Lower lobe of right lung (tissue), 2 donors: ENCODE measurements at regions not wholly inside any gene's neighbourhood (a gene's known extent, or its start where the extent isn't known, plus 50 kb on each side); places are given as distances from the start of the nearest gene placed in this dataset.

Source experiments
- ATAC-seq, 2 donors: fragments of 200-7000 bp; cut with Tn5 transposase; one replicate each; pipeline ENCODE4 v1.9.1; 2020 to 2022; ENCODE audit warnings: mild to moderate bottlenecking in 2 of 2, moderate library complexity in 2 of 2
- DNase-seq: peaks from one replicate; pipeline ENCODE4 v3.0.0-alpha.2; 2020
- H3K27ac ChIP-seq: fragments of 200-600 bp; one replicate; pipeline ENCODE4 v1.8.0; 2022
- H3K27me3 ChIP-seq: fragments of 200-600 bp; one replicate; pipeline ENCODE4 v1.8.0; 2022; ENCODE audit warnings: low read depth
- H3K36me3 ChIP-seq: fragments of 200-600 bp; one replicate; pipeline ENCODE4 v1.8.0; 2022; ENCODE audit warnings: mild to moderate bottlenecking
- H3K4me1 ChIP-seq: fragments of 200-600 bp; one replicate; pipeline ENCODE4 v1.8.0; 2022
- H3K4me3 ChIP-seq: fragments of 200-600 bp; one replicate; pipeline ENCODE4 v1.8.0; 2022; ENCODE audit warnings: mild to moderate bottlenecking
- H3K9me3 ChIP-seq: fragments of 200-600 bp; one replicate; pipeline ENCODE4 v1.8.0; 2022
- intact Hi-C: fragments of 100-400 bp; cut with DNase I; formaldehyde crosslinking; loops from one replicate; pipeline ENCODE4 v1.11.0; 2022
- TF ChIP-seq, protein P1 (sequence below): fragments of 200-600 bp; IDR thresholded peaks from one replicate; pipeline ENCODE4 v1.8.0; 2022; ENCODE audit warnings: antibody characterized with exemption, mild to moderate bottlenecking
- donor health status: DM: no; HTN: yes; CAD: no; lungs with severe emphysema.

DNA sequence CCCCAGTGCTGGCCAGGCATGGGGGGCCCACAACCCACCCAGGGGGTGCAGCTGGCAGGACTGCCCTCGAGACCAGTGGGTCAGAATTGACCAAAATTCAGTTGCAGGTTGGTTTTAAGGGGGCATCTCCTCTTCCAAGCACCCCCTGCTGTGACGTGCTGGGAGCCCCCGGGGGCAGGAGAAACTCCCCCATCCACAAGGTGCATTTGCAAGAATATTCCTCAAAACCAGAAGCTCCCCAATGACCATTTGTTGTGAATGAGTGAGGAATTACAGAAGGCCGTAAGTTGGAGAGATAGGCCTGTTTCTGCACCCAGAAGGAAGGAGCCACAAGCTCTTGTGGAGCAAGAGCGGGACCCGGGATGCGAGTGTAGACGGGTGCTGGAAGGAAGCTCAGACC is 414.5 kb downstream of the BRD1 start:
- Histone ChIP-seq H3K4me3 (no peak overlapping the region), H3K4me1 (no peaks in the 10 kb centered on the region), H3K27me3 (peaks cover 10% of the 10 kb centered on the region), H3K9me3 (no peaks in the 10 kb centered on the region), H3K27ac (no peak overlapping the region), H3K36me3 (no peaks in the 10 kb centered on the region)
- TF ChIP-seq, protein P1, sequence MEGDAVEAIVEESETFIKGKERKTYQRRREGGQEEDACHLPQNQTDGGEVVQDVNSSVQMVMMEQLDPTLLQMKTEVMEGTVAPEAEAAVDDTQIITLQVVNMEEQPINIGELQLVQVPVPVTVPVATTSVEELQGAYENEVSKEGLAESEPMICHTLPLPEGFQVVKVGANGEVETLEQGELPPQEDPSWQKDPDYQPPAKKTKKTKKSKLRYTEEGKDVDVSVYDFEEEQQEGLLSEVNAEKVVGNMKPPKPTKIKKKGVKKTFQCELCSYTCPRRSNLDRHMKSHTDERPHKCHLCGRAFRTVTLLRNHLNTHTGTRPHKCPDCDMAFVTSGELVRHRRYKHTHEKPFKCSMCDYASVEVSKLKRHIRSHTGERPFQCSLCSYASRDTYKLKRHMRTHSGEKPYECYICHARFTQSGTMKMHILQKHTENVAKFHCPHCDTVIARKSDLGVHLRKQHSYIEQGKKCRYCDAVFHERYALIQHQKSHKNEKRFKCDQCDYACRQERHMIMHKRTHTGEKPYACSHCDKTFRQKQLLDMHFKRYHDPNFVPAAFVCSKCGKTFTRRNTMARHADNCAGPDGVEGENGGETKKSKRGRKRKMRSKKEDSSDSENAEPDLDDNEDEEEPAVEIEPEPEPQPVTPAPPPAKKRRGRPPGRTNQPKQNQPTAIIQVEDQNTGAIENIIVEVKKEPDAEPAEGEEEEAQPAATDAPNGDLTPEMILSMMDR = no peak
- ATAC-seq = no peak
- no peak for DNase-seq
- intact Hi-C loops = no loop called here

DNA sequence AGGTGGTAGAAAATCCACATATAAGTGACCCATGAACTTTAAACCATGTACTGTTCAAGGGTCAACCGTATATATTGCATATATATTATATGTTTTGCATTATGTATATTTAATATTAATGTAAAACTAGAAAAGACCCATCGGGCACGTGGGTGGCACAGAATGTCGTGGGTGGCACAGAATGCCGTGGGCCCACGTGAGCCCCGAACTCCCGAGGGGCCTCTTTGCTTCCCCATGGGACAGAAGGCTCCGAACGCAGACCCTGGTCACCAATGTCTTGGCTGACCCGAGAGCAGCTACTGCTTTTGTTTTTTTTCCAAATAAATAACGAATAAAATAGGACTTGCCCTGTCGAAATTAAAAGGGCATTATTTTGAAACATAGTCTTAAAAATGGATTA is 415.4 kb downstream of the BRD1 start:
- ATAC-seq (no peak), DNase-seq (no peak)
- H3K4me1 ChIP-seq = no peaks in the 10 kb centered on the region
- H3K9me3 ChIP-seq = no peaks in the 10 kb centered on the region
- H3K27ac ChIP-seq = no peak overlapping the region
- intact Hi-C loops = no loop called here
- TF ChIP-seq, protein P1 = no peak
- no peaks in the 10 kb centered on the region for H3K36me3 ChIP-seq
- no peak overlapping the region for H3K4me3 ChIP-seq
- H3K27me3 ChIP-seq = peaks cover 10% of the 10 kb centered on the region

DNA sequence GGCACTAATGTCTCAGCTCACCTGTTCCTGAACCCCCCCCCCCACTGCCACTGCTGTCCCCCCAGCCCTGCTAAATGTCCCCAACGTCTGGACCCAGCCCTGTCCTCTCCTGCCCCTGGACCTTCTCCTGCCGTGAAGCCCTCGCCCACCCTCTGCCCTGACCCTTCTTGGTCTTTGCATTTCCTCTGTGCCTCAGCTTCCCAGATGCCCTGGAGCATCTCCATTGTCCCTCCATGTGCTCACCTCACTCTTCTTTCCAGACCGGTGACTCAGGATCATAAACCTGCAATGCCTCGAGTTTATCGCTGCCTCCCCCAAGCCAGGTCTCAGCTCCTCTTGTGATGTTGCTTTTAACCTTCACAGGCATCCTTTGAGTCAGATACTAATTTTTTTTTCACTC is 416.4 kb downstream of the BRD1 start:
- peaks cover 10% of the 10 kb centered on the region for H3K27me3 ChIP-seq
- H3K36me3 ChIP-seq = no peaks in the 10 kb centered on the region
- DNase-seq = no peak
- no peak overlapping the region for H3K4me3 ChIP-seq
- TF ChIP-seq, protein P1 = no peak
- no peaks in the 10 kb centered on the region for H3K4me1 ChIP-seq
- intact Hi-C loops = no loop called here
- no peak overlapping the region for H3K27ac ChIP-seq
- H3K9me3 ChIP-seq = no peaks in the 10 kb centered on the region
- no peak for ATAC-seq

DNA sequence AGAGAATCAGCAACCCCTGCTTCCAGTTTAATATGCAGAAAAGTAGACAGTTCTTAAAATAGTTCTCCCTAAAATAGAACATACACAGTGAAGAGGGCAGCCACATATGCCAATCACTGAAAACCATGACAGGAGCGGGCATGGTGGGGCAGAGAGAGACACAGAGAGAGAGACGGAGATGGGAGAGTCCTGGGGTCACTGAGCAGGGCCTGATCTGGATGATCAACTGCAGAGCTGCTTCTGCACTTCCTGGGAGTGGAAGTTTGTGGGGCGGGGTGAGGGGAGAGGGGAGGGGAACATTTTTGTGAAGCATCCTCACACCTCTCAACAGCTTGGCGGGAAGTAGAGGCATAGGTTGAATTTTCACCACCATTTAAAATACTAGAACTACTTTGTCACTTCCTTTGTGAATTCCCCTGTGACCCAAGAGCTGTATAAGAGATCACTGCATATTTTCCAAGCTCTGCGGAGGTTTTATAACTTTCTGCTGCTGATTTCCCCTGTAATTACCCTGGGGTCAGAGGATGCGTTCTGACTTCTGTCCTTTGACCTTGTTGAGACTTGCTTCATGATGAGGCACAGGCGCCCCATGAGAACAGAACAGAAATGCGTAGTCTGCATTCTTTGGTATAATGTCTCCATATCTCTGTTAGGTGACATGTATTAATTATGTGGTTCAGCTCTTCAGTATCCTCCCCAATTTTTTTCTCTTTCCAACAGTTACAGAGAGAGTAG is 419.4 kb downstream of the BRD1 start:
- H3K27me3 ChIP-seq = peaks cover 11% of the 10 kb centered on the region
- H3K4me1 ChIP-seq = no peaks in the 10 kb centered on the region
- intact Hi-C loops = no loop called here
- no peaks in the 10 kb centered on the region for H3K9me3 ChIP-seq
- no peaks in the 10 kb centered on the region for H3K36me3 ChIP-seq
- DNase-seq (no peak), ATAC-seq (no peak)
- TF ChIP-seq, protein P1 = no peak
- no peak overlapping the region for H3K27ac ChIP-seq
- H3K4me3 ChIP-seq = no peak overlapping the region

DNA sequence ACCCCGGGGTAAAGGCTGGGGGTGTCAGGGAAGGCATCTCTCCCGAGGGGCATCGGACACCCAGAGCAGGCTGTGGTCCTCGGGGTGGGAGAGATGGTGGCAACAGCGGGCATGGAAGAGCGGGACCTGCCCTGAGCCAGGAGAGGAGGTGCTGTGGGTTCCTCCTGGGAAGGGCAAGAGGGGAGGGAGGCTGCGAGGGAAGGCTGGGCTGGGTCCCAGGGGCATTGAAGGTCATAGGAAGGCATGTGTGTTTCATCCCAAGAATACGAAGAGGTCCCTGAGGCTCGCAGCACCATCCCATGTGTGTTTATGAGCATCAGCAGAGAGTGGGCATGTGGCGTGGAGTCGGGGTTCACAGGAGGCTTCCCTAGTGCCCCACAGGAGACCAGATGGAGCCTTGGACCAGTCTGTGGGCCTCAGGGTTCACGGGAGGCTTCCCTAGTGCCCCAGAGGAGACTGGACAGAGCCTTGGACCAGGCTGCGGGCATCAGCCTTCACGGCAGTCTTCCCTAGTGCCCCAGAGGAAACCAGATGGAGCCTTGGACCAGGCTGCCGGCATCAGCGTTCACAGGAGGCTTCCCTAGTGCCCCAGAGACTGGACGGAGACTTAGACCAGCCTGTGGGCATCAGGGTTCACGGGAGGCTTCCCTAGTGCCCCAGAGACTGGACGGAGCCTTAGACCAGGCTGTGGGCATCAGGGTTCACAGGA is 420.6 kb downstream of the BRD1 start:
- no peak for DNase-seq
- Histone ChIP-seq H3K27me3 (peaks cover 8% of the 10 kb centered on the region), H3K4me3 (no peak overlapping the region), H3K36me3 (no peaks in the 10 kb centered on the region), H3K4me1 (no peaks in the 10 kb centered on the region), H3K27ac (no peak overlapping the region), H3K9me3 (no peaks in the 10 kb centered on the region)
- TF ChIP-seq, protein P1 = no peak
- intact Hi-C loops = no loop called here
- ATAC-seq = peak in 1 of 2 donors; percentile 27
